Heart left ventricle (tissue), 16 donors: ENCODE measurements at regions not wholly inside any gene's neighbourhood (a gene's known extent, or its start where the extent isn't known, plus 50 kb on each side); places are given as distances from the start of the nearest gene placed in this dataset.
A peak's percentile ranks its signal among the peaks of the same experiment; 100 is the strongest.

Source experiments
- ATAC-seq, 4 donors: fragments of 200-7000 bp; cut with Tn5 transposase; one replicate each; pipeline ENCODE4 v1.9.1; 2020 to 2022; ENCODE audit warnings: moderate library complexity in 4 of 4, mild to moderate bottlenecking in 3 of 4, moderate number of reproducible peaks in 1 of 4
- DNase-seq, 5 donors: peaks; one replicate each; pipeline ENCODE4 v3.0.0-alpha.2; 2020
- H3K27ac ChIP-seq, 12 donors: fragments of 200-600 bp; sonication (generic) in 4 of 12; one replicate each; pipeline versions ENCODE4 v1.5.0 to v1.8.0; 2016 to 2022; ENCODE audit warnings: mild to moderate bottlenecking in 2 of 12
- H3K27me3 ChIP-seq, 9 donors: fragments of 200-600 bp; sonication (generic) in 2 of 9; one replicate each; pipeline versions ENCODE4 v1.5.1 to v1.8.0; 2016 to 2022; ENCODE audit warnings: mild to moderate bottlenecking in 3 of 9
- H3K36me3 ChIP-seq, 9 donors: fragments of 200-600 bp; sonication (generic) in 2 of 9; one replicate each; pipeline versions ENCODE4 v1.5.0 to v1.8.0; 2018 to 2022; ENCODE audit warnings: mild to moderate bottlenecking in 2 of 9
- H3K4me1 ChIP-seq, 12 donors: fragments of 200-600 bp; sonication (generic) in 4 of 12; one replicate each; pipeline versions ENCODE4 v1.5.0 to v1.8.0; 2016 to 2022; ENCODE audit warnings: mild to moderate bottlenecking in 3 of 12
- H3K4me3 ChIP-seq, 12 donors: fragments of 200-600 bp; sonication (generic) in 4 of 12; one replicate each; pipeline versions ENCODE4 v1.5.0 to v1.8.0; 2017 to 2022; ENCODE audit warnings: mild to moderate bottlenecking in 9 of 12, moderate library complexity in 4 of 12
- H3K9me3 ChIP-seq, 12 donors: fragments of 200-600 bp; sonication (generic) in 4 of 12; one replicate each; pipeline versions ENCODE4 v1.5.0 to v1.8.0; 2016 to 2022; ENCODE audit warnings: mild to moderate bottlenecking in 1 of 12
- POLR2A ChIP-seq, 2 donors: fragments of 450-650 bp; IDR thresholded peaks; one replicate each; pipeline ENCODE4 v1.6.1; 2017; ENCODE audit warnings: antibody characterized with exemption in 2 of 2, mild to moderate bottlenecking in 2 of 2, moderate library complexity in 2 of 2
- WGBS, 4 donors: extraction: QIAGEN DNeasy Blood & Tissue Kit in 2 of 4; methylation state at CpG; one replicate each; pipeline versions ENCODE4 v1.1.5 to v1.1.7; 2013 to 2018; 5-methylcytosine and 5-hydroxymethylcytosine counted together
- intact Hi-C, 10 donors: fragments of 100-400 bp; cut with DNase I; formaldehyde crosslinking; loops; one replicate each; pipeline versions ENCODE4 v1.11.1 to v1.14.2; 2022
- TF ChIP-seq, protein P1 (sequence below), 12 donors: fragments of 200-600 bp; sonication (generic) in 4 of 12; IDR thresholded peaks; one replicate each; pipeline versions ENCODE4 v1.5.0 to v1.8.0; 2018 to 2022; ENCODE audit warnings: antibody characterized with exemption in 12 of 12, mild to moderate bottlenecking in 5 of 12
- donor health status: ischemic (EF 13 %, LVEDD 7.1; RV severe dilation, severe dysfunction).
- donor health status: healthy with polysubstance abuse.
- donor health status: DM: no; HTN: yes; CAD: no.
- donor health status: DM: no; HTN: no; CAD: no.
- donor health status: ischemic (EF 25% LVEDD 6.9; RV normal size, moderate dysfunction).
- donor health status: ischemic (EF 25% LVEDD 5.7; RV mildly dilated, moderate dysfunction).
- donor health status: healthy.
- donor health status: DM: yes; HTN: yes; CAD: no.
- donor health status: ischemic (EF 35%, LVEDD 5.7; RV mildly dilated, moderate dysfunction).
- donor health status: nonischemic (EF 11% LVEDD 7.7; RV severe dilation, severe dysfunction).
- donor health status: DM: yes; HTN: yes; CAD: no.
- donor health status: PGD.
- donor health status: ischemic (EF 29% LVEDD 5.4; RV normal size, mild dysfunction).
- donor health status: nonischemic (EF 23%, LVEDD 6.1; RV moderate dilation, normal function).

- DNase-seq (no peak), ATAC-seq (no peak)
- H3K27ac ChIP-seq = no peak overlapping the region
- no peak for TF ChIP-seq POLR2A (IDR thresholded peaks at IDR 0.05)
- TF ChIP-seq, protein P1, sequence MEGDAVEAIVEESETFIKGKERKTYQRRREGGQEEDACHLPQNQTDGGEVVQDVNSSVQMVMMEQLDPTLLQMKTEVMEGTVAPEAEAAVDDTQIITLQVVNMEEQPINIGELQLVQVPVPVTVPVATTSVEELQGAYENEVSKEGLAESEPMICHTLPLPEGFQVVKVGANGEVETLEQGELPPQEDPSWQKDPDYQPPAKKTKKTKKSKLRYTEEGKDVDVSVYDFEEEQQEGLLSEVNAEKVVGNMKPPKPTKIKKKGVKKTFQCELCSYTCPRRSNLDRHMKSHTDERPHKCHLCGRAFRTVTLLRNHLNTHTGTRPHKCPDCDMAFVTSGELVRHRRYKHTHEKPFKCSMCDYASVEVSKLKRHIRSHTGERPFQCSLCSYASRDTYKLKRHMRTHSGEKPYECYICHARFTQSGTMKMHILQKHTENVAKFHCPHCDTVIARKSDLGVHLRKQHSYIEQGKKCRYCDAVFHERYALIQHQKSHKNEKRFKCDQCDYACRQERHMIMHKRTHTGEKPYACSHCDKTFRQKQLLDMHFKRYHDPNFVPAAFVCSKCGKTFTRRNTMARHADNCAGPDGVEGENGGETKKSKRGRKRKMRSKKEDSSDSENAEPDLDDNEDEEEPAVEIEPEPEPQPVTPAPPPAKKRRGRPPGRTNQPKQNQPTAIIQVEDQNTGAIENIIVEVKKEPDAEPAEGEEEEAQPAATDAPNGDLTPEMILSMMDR (IDR thresholded peaks at IDR 0.05) = no peak
- no peaks in the 10 kb centered on the region for H3K27me3 ChIP-seq
- 81 to 87% (median 87%) methylated on average over 2 of the region's 2 CpGs for WGBS, 4 donors
- no peak overlapping the region for H3K4me3 ChIP-seq
- H3K36me3 ChIP-seq = no peaks in the 10 kb centered on the region
- no peaks in the 10 kb centered on the region for H3K9me3 ChIP-seq
- intact Hi-C loops = loop anchor here in 1 of 10 donors (5.0 kb wide), 1 partner anchor 92 kb away; no protein-coding TSS in a partner anchor
- H3K4me1 ChIP-seq = no peaks in the 10 kb centered on the region
These were observed 502.4 kb downstream of the FBXO15 start for GRCh38 chr18:73645160-73645715.

DNA sequence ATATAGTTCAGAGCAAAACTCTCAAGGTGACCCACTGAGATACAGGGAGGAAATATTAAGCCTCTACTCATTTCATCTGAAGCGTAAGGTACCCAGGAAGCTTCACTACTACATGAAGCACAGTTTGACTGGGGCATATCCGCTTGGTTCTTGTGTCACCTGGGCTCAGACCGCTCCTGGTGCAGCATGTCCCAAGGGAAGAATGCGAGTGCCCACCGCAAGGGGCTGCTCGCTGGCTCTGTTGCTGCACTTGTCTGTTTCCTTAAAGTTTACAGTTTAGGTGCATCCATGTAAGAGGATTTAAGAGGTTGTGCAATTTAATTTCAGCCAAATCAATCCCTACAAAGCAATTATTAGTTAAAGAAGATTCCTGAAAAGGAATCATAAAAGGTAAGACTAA is 507.8 kb downstream of the FBXO15 start:
- H3K36me3 ChIP-seq = no peaks in the 10 kb centered on the region
- intact Hi-C loops = no loop called here
- no peaks in the 10 kb centered on the region for H3K9me3 ChIP-seq
- TF ChIP-seq, protein P1 (IDR thresholded peaks at IDR 0.05) = no peak
- no peak for TF ChIP-seq POLR2A (IDR thresholded peaks at IDR 0.05)
- H3K4me3 ChIP-seq = no peak overlapping the region
- 88 to 92% (median 89%) methylated on average over 6 of the region's 6 CpGs for WGBS, 4 donors
- ATAC-seq = no peak
- no peaks in the 10 kb centered on the region for H3K27me3 ChIP-seq
- no peak overlapping the region for H3K27ac ChIP-seq
- H3K4me1 ChIP-seq = no peaks in the 10 kb centered on the region
- no peak for DNase-seq

DNA sequence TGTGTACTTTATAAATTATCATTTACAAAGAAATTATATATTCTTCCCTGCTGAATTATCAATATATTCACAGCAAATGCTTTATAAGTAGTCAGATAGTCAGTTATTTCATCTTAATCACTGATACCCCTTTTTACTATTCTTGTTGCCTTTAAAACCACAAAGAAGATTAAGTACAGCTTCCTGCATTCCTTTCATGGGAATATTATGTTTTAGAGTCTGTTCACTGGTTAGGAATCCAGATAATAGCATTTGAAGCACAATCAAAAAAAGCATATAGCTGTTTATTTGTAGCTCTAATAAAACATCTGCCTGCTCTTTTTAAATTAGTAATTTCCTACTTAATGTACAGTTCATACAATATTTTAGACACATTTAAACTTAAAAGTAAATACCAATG is 508.9 kb downstream of the FBXO15 start:
- DNase-seq = no peak
- H3K27ac ChIP-seq = no peak overlapping the region
- no peak overlapping the region for H3K4me3 ChIP-seq
- no peaks in the 10 kb centered on the region for H3K36me3 ChIP-seq
- H3K4me1 ChIP-seq = no peaks in the 10 kb centered on the region
- H3K9me3 ChIP-seq = peaks cover 0 to 4% (median 0%) of the 10 kb centered on the region in 12 donors
- intact Hi-C loops = no loop called here
- TF ChIP-seq POLR2A (IDR thresholded peaks at IDR 0.05) = no peak
- TF ChIP-seq, protein P1 (IDR thresholded peaks at IDR 0.05) = no peak
- H3K27me3 ChIP-seq = no peaks in the 10 kb centered on the region
- ATAC-seq = no peak

DNA sequence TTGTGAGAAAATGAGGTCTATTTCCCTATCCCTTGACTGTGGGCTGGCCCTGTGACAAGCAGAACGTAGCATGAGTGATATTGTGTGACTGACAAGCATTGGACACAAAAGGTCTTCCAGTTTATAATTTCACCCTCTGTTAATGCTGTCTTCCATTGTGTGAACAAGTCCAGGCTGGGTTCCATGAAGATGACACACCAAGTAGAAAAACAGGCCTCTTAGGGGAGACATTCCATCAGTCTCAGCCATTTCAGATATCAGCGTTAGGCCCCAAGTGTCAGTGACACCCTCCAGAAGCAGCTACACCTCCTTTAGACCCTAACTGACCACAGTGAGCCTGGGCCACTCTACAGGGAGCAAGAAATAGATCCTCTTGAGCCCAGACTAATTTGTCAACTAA is 511.3 kb downstream of the FBXO15 start:
- H3K27ac ChIP-seq = no peak overlapping the region
- no peaks in the 10 kb centered on the region for H3K36me3 ChIP-seq
- DNase-seq = no peak
- no peak overlapping the region for H3K4me3 ChIP-seq
- peaks cover 0 to 7% (median 0%) of the 10 kb centered on the region in 12 donors for H3K9me3 ChIP-seq
- ATAC-seq = peak in 1 of 4 donors; percentile 80
- TF ChIP-seq POLR2A (IDR thresholded peaks at IDR 0.05) = no peak
- TF ChIP-seq, protein P1 (IDR thresholded peaks at IDR 0.05) = no peak
- no peaks in the 10 kb centered on the region for H3K4me1 ChIP-seq
- no peaks in the 10 kb centered on the region for H3K27me3 ChIP-seq
- intact Hi-C loops = no loop called here
- WGBS, 4 donors = 24 to 44% (median 40%) methylated on average over 2 of the region's 2 CpGs
